Mesothelial cell of epicardium (in vitro differentiated cells): ENCODE measurements at regions not wholly inside any gene's neighbourhood (a gene's known extent, or its start where the extent isn't known, plus 50 kb on each side); places are given as distances from the start of the nearest gene placed in this dataset.
"Not testable (repeated sequence)": the region's sequence is repeated elsewhere in the genome, so short reads cannot be mapped to it uniquely, and the experiment has no call there.

Experiments used
- DNase-seq, 2 experiments: peaks; one replicate each; pipeline ENCODE4 v3.0.0; 2021; ENCODE audit warnings: low spot score in 2 of 2; ENCODE audit not compliant: unreplicated experiment in 2 of 2
- H3K27ac Mint-ChIP-seq: 2 replicates; pipeline ENCODE4 v1.8.0; 2021; ENCODE audit warnings: mixed read lengths
- H3K27me3 Mint-ChIP-seq: 2 replicates; pipeline ENCODE4 v1.8.0; 2021; ENCODE audit warnings: low read depth, mixed read lengths
- H3K36me3 Mint-ChIP-seq: 2 replicates; pipeline ENCODE4 v1.8.0; 2021; ENCODE audit warnings: mixed read lengths
- H3K4me1 Mint-ChIP-seq: 2 replicates; pipeline ENCODE4 v1.8.0; 2021; ENCODE audit warnings: mixed read lengths
- H3K4me3 Mint-ChIP-seq: 2 replicates; pipeline ENCODE4 v1.8.0; 2021; ENCODE audit warnings: mild to moderate bottlenecking, moderate library complexity, mixed read lengths
- H3K9me3 Mint-ChIP-seq: 2 replicates; pipeline ENCODE4 v1.8.0; 2021; ENCODE audit warnings: mixed read lengths
- CTCF ChIP-seq: fragments of 200-600 bp; sonication (generic); IDR thresholded peaks from one replicate; pipeline ENCODE4 v1.5.0; 2021; ENCODE audit warnings: antibody characterized with exemption; ENCODE audit not compliant: unreplicated experiment

DNA sequence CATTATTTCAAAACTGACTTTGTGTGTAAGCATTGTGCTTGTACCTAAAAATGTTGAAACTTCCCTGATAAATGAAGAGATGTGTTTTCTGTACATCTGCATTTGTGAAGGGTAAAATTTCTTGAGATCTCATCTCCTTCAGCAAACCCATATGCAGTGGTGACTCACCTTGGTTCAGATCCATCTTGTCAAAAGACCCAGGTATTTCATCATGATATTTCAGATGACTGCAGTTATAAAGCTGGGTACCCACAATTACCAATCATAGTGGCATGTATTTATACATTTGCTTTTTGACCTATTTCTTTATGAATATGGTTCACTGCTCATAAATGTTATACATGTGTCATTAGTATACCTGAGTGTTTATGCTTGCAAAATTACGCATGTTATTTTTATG lies 1213.6 kb downstream of the GALC start:
- no peaks in the 10 kb centered on the region for H3K27me3 Mint-ChIP-seq
- H3K4me1 Mint-ChIP-seq: peaks cover 5% of the 10 kb centered on the region
- H3K27ac Mint-ChIP-seq: no peak overlapping the region
- peaks cover 28% of the 10 kb centered on the region for H3K9me3 Mint-ChIP-seq
- no peak overlapping the region for H3K4me3 Mint-ChIP-seq
- DNase-seq: no peak
- peaks cover 2% of the 10 kb centered on the region for H3K36me3 Mint-ChIP-seq
- no peak for TF ChIP-seq CTCF

DNA sequence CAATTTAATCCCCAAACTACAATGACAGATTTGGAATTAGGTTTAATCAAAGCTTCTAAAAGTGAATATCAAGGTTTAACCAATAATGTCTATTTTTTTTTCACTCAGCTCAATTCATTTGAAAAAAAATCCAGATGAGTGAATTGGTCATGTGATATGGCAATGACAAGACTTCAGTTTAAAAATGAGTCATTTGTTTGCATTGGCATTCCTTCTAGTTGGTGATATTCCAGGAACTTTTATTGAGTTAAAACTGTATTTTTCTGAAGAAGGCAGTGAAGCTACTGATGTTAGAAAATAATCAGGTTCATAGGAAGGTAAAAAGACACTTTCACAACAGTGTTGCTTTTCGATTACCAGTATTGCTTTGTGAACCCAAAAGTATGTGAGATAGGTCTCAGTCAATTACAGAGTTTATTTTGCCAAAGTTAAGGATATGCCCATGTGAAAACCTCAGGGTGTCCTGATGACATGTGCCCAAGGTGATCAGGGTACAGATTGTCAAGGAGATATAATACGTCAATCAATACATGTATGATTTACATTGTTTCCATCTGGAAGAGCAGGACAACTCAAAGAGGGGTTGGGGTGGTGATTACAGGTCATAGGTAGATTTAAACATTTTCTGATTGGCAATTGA lies 1214.9 kb downstream of the GALC start:
- Mint-ChIP-seq H3K4me3 (no peak overlapping the region), H3K4me1 (peaks cover 5% of the 10 kb centered on the region), H3K9me3 (peaks cover 23% of the 10 kb centered on the region), H3K36me3 (peaks cover 2% of the 10 kb centered on the region), H3K27ac (no peak overlapping the region), H3K27me3 (no peaks in the 10 kb centered on the region)
- no peak for TF ChIP-seq CTCF
- no peak for DNase-seq

DNA sequence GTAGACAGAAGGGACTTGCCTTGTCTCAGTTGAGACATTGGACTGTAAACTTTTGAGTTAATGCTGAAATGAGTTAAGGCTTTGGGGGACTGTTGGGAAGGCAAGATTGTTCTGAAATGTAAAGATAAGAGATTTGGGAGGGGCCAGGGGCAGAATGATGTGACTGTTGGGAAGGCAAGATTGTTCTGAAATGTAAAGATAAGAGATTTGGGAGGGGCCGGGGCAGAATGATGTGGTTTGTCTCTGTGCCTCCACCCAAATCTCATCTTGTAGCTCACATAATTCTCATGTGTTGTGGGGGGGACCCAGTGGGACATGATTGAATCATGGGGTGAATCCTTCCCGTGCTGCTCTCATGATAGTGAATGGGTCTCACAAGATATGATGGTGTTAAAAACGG lies 1217.1 kb downstream of the GALC start:
- H3K27me3 Mint-ChIP-seq, H3K4me1 Mint-ChIP-seq, H3K4me3 Mint-ChIP-seq, H3K27ac Mint-ChIP-seq, H3K36me3 Mint-ChIP-seq, DNase-seq: not testable (repeated sequence)
- H3K9me3 Mint-ChIP-seq: peaks cover 19% of the 10 kb centered on the region

DNA sequence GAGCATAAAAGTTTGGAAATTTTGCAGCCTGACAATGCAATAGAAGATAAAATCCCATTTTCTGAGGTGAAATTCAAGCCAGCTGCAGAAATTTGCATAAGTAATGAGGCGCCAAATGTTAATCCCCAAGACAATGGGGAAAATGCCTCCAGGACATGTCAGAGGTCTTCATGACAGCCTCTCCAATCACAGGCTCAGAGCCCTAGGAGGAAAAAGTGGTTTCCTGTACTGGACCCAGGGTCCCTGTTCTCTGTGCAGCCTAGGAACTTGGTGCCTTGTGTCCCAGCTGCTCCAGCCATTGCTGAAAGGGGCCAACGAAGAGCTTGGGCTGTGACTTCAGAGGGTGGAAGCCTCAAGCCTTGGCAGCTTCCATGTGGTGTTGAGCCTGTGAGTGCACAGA lies 1218.1 kb downstream of the GALC start:
- DNase-seq: no peak
- Mint-ChIP-seq H3K4me3 (no peak overlapping the region), H3K27me3 (no peaks in the 10 kb centered on the region), H3K27ac (no peak overlapping the region), H3K9me3 (peaks cover 19% of the 10 kb centered on the region), H3K36me3 (peaks cover 2% of the 10 kb centered on the region), H3K4me1 (peaks cover 2% of the 10 kb centered on the region)
- TF ChIP-seq CTCF: no peak

DNA sequence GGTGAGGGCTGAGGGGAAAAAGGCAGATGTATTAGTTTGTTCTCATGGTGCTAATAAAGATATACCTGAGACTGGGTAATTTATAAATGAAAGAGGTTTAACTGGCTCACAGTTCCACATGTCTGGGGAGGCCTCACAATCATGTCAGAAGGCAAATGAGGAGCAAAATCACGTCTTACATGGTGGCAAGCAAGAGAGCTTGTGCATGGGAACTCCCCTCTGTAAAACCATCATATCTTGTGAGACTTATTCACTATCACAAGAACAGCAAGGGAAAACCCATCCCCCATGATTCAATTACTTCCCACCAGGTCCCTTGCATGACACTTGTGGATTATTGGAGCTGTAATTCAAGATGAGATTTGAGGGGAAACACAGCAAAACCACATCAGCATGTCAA lies 1220.9 kb downstream of the GALC start:
- DNase-seq: no peak
- peaks cover 2% of the 10 kb centered on the region for H3K36me3 Mint-ChIP-seq
- peaks cover 4% of the 10 kb centered on the region for H3K4me1 Mint-ChIP-seq
- peaks cover 14% of the 10 kb centered on the region for H3K9me3 Mint-ChIP-seq
- no peak for TF ChIP-seq CTCF
- H3K4me3 Mint-ChIP-seq: no peak overlapping the region
- no peak overlapping the region for H3K27ac Mint-ChIP-seq
- H3K27me3 Mint-ChIP-seq: no peaks in the 10 kb centered on the region

DNA sequence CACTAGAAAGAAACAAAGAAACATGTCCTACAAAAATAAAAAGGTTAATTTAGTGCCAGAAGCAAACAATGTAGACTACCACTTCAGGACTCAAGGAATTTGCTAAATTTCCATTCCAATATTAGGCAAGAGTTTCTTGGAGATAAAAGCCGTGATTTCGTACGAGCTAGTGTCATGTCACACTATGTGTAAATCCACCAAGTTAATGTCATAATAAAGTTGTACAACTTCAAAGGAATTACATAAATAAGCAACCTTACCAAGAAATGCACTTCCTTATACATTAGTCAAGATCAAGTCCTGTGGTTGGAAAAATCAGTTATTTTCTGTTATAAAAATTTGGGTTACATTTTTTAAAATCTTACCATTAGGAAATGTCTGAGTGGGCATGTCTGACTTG lies 1222.8 kb downstream of the GALC start:
- Mint-ChIP-seq H3K27me3 (no peaks in the 10 kb centered on the region), H3K36me3 (no peaks in the 10 kb centered on the region), H3K4me1 (peaks cover 7% of the 10 kb centered on the region), H3K27ac (no peak overlapping the region), H3K9me3 (no peaks in the 10 kb centered on the region), H3K4me3 (no peak overlapping the region)
- no peak for DNase-seq
- no peak for TF ChIP-seq CTCF
